ENCODE measurements at regions not wholly inside any gene's neighbourhood (a gene's known extent, or its start where the extent isn't known, plus 50 kb on each side); places are given as distances from the start of the nearest gene placed in this dataset.

DNA sequence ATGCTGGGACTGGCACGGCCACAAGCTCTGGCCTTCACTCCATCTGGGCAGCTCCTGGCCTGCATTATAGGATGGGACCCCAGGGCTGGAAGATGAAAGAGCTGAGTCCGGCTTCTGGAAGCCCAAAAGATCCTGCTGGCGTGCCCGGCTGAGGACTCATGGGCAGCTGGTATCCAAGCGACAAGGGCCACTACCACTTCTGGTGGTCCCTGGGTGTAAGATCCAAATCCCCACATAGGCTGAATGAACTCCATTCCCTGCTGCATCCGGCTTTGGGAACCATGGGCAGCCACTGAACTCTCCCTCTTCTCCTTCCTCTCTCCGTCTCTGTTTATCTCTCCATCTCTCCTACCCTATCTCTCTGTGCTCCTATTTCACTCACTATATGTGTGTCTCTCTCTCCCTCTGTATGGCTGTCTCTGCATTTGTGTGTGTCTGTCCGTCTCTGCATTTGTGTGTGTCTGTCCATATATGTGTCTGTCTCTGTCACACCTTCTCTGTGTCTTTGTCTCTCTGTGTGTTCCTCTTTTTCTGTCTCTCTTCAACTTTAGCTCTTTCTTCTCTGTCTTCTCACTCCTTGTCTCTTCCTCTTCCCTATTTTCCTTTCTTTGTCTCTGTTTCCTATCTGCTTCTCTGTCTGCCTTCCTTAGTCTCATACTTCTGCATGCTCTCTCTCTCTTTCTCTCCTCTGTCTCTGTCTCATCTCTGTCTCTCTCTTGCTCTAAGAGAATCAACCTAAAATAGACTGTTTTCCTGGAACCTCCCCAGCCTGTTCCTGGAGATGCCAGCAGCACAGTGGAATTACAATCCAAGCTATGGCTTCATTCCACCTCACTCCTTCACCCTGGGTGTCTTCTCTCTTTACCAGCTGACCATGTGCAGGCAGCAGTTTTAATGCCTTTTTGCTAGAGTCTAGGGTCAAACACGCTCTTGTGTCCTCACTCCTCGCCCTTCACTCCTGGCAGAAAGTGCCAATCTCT is 60.4 kb upstream of the IRX6 start:
- no peak for DNase-seq

DNA sequence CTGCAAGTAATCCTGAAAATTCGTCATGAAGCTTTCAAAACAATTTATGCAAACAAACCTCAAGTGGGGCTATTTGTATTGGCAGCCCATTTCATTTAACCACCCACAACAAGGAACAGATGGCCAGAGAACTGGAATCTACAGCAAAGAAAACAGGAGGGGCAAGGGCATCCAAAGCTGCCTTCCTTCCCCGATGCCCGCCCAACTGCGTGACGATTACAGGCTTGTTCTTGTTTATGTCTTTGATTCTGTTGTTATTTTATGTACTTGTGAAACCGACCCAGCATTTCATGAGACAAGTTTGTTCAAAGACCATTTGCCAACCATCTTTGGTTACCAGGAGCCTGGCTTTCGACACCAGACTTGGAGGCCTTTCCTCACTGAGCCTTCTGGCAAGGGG is 59.1 kb upstream of the IRX6 start:
- no peak for DNase-seq

DNA sequence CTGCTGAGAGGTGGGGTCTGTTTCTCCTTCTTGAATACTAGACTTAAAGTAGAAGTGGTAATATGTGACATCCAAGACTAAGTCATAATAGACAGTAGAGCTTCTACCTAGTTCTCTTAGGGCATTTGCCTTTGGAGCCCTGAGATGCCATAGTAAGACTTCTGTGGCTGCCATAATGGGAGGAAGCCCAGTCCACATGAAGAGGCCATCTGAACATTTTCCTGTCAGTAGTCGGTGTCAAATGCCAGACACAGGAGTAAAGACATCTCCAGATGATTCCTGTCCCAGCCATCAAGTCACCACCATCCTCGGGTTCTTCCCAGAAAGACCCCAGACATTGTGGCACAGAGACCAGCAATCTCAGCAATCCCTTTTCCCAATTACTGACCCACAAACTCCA is 58.1 kb upstream of the IRX6 start:
- DNase-seq, result no peak

DNA sequence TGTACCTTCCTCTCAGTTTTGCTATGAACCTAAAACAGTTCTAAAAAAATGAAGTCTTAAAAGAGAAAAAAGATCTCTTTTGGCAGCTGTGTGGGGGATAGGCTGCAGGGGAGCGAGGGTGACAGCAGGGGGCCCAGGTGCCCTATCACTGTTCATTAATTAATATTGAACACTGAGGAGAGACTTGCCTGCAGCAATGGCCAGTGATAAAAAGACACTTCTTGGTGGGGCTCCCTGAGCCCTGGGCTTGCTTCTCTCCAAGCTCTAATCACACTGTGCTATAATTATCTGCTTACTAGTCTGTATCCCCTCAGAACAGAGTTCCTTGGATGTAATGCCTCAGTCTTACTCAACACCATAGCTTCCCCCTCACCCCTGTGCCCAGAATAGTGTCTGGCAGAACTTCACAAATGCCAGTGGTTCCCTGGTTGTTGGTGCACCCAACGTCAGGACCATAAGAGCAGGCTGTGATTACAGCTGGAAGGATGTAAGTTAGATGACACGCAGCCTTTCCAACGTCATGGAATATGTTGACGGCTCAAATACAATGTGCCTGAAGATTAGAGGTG is 52.0 kb upstream of the IRX6 start:
- no peak for DNase-seq

DNA sequence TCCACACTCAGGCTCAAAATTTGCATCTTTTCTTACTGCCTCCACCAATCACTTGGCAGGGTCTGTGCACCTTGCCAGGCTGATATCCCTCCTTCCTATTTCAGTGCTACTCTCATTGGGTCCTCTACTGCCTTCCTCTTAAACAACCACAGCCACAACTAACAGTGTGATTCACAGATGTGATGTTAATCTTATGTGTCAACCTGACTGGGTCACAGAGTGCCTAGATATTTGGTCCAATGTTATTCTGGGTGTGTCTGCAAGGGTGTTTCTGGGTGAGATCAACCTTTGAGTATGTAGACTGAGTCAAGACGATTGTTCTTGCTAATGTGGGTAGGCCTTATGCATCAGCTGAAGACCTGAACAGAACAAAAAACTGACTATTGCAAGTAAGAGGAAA is 51.3 kb upstream of the IRX6 start:
- DNase-seq, result no peak

DNA sequence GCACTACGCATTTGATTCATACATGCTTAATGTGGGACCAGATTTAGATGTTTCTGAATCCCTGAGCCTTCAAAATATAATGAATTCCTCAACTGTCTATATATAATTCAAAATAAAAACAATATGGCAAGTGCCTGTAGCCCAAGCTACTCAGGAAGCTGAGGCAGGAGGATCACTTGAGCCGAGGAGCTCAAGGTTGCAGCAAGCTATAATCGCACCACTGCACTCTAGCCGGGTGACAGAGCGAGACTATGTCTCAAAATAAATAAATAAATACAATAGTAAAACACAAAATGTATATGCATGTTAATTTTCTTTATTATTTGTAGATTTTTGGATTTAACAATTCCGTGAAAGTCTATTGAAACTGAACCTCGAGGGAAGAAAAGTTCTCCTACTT is 50.6 kb upstream of the IRX6 start:
- DNase-seq, result no peak

DNA sequence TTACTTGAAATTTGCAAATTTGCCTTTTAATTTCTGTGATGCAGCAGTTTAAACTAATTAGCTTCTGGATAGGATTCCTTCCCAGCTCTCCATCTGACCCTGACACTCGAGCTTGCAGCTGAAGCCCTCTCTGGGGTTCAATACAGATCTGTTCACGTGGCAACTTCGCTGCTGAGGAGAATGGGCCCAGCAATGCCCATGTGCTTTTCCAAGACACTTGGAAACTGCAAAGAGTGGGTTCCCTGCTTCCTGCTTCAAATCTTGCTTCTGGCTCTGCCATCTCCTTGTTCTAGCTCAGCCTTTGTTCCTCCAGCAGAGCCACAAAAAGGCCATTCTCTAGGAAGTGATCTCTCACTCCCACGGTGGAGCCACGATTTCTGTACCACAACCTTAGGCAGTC is 50.0 kb upstream of the IRX6 start:
- no peak for DNase-seq

Measured in anterior cingulate cortex (tissue), 58 donors.